GM12878 (cell line): ENCODE measurements at regions not wholly inside any gene's neighbourhood (a gene's known extent, or its start where the extent isn't known, plus 50 kb on each side); places are given as distances from the start of the nearest gene placed in this dataset.

Experiments
- ATAC-seq: fragments of 200-7000 bp; cut with Tn5 transposase; 3 replicates; pipeline ENCODE4 v1.9.1; 2020; ENCODE audit warnings: mild to moderate bottlenecking, moderate library complexity
- BruUV-seq: library from RNA; stranded (reverse); fragments of 400-500 nt; replicated peaks from 2 replicates; lab custom pipeline; 2021; lab: Mats Ljungman, UMichigan
- CTCF ChIA-PET: fragments of 300-600 bp; sonication (Branson Sonifier 250); formaldehyde crosslinking; extraction: SDS; loops from one replicate; lab custom pipeline; 2021; ENCODE audit warnings: inconsistent platforms; lab: Yijun Ruan, JAX
- POLR2A ChIA-PET: fragments of 350-600 bp; formaldehyde crosslinking; extraction: SDS; loops from one replicate; lab custom pipeline; 2021; ENCODE audit warnings: inconsistent platforms; lab: Charles Lee
- RAD21 ChIA-PET: fragments of 300-600 bp; sonication (Branson Sonifier 250); formaldehyde crosslinking; loops from one replicate; lab custom pipeline; 2023; ENCODE audit warnings: antibody characterized with exemption; ENCODE audit not compliant: unreplicated experiment; lab: Charles Lee
- SMC1A ChIA-PET: fragments of 300-600 bp; sonication (Branson Sonifier 250); formaldehyde crosslinking; loops from one replicate; lab custom pipeline; 2023; ENCODE audit not compliant: unreplicated experiment, uncharacterized antibody; lab: Charles Lee
- DNase-seq: peaks from one replicate; pipeline ENCODE4 v3.0.0-alpha.2; 2011; ENCODE audit warnings: low read depth, low spot score
- FAIRE-seq: peaks from 3 replicates; lab custom pipeline; 2011; peaks lifted over from hg19 to GRCh38; lab: Jason Lieb, UNC
- H2AFZ ChIP-seq: 2 replicates; pipeline ENCODE4 v1.6.0; 2011; ENCODE audit warnings: low read depth, low read length, control low read depth; ENCODE audit not compliant: control insufficient read depth
- H3K27ac ChIP-seq: 2 replicates; pipeline ENCODE4 v1.5.1; 2011; ENCODE audit warnings: control low read depth; ENCODE audit not compliant: control insufficient read depth, insufficient read depth
- H3K27me3 ChIP-seq, 2 experiments: replicated peaks in 1 of 2; 2 replicates each; pipeline versions ENCODE4 v1.6.0 to v1.6.1; 2011; ENCODE audit warnings: low read length in 1 of 2; ENCODE audit not compliant: control insufficient read depth in 2 of 2, insufficient read depth in 2 of 2
- H3K36me3 ChIP-seq, 2 experiments: 2 replicates each; pipeline ENCODE4 v1.5.1; 2011; ENCODE audit warnings: low read length in 1 of 2; ENCODE audit not compliant: control insufficient read depth in 2 of 2, insufficient read depth in 2 of 2
- H3K4me1 ChIP-seq: 2 replicates; pipeline ENCODE4 v1.6.1; 2011; ENCODE audit warnings: mild to moderate bottlenecking, low read length, moderate library complexity, mixed read lengths; ENCODE audit not compliant: control insufficient read depth, insufficient read depth
- H3K4me2 ChIP-seq: 2 replicates; pipeline ENCODE4 v1.6.0; 2011; ENCODE audit warnings: control low read depth; ENCODE audit not compliant: control insufficient read depth, insufficient read depth
- H3K4me3 ChIP-seq: fragments of 200-600 bp; sonication (generic); 2 replicates; pipeline ENCODE4 v1.5.1; 2016
- H3K79me2 ChIP-seq: 2 replicates; pipeline ENCODE4 v1.6.0; 2011; ENCODE audit warnings: low read length; ENCODE audit not compliant: control insufficient read depth, insufficient read depth
- H3K9ac ChIP-seq: 2 replicates; pipeline ENCODE4 v1.8.0; 2011; ENCODE audit warnings: low read length, control low read depth, mixed read lengths; ENCODE audit not compliant: control insufficient read depth, insufficient read depth
- H3K9me3 ChIP-seq: replicated peaks from 3 replicates; pipeline ENCODE4 v1.5.1; 2011; ENCODE audit warnings: mild to moderate bottlenecking, low read length; ENCODE audit not compliant: control insufficient read depth, insufficient read depth
- H4K20me1 ChIP-seq: 2 replicates; pipeline ENCODE4 v1.6.0; 2011; ENCODE audit not compliant: control insufficient read depth, insufficient read depth
- ATF7 ChIP-seq: fragments of 450-650 bp; IDR thresholded peaks from 2 replicates; pipeline ENCODE4 v1.6.1; 2016; ENCODE audit warnings: low read depth, mild to moderate bottlenecking
- PAX5 ChIP-seq: IDR thresholded peaks from 2 replicates; pipeline ENCODE4 v1.6.1; 2011; ENCODE audit warnings: low read depth, low read length, borderline replicate concordance
- POLR2A ChIP-seq: IDR thresholded peaks from 2 replicates; pipeline ENCODE4 v1.6.1; 2011; ENCODE audit warnings: low read depth, mild to moderate bottlenecking, low read length
- SREBF1 ChIP-seq: IDR thresholded peaks from 2 replicates; pipeline ENCODE4 v1.6.1; 2012; ENCODE audit warnings: mild to moderate bottlenecking, low read length
- TAF1 ChIP-seq: IDR thresholded peaks from 2 replicates; pipeline ENCODE4 v1.6.1; 2011; ENCODE audit warnings: mild to moderate bottlenecking, low read depth, low read length, borderline replicate concordance
- ZNF384 ChIP-seq: IDR thresholded peaks from 2 replicates; pipeline ENCODE4 v1.6.1; 2012; ENCODE audit warnings: low read depth, mild to moderate bottlenecking, low read length, improper control_type of control experiment, borderline replicate concordance
- whole genome bisulfite sequencing: methylation state at CpG from one replicate; pipeline ENCODE4 v1.1.6; 2016; ENCODE audit warnings: low lambda C conversion rate; ENCODE audit not compliant: insufficient replicate concordance, insufficient coverage; ENCODE audit errors: missing lambda C conversion rate; 5-methylcytosine and 5-hydroxymethylcytosine counted together
- in situ Hi-C: fragments of 300-500 bp; cut with MboI; formaldehyde crosslinking; loops from 9 replicates; pipeline ENCODE4 v1.14.3; 2018; ENCODE audit warnings: mixed read lengths
- intact Hi-C: fragments of 100-400 bp; cut with micrococcal nuclease; formaldehyde crosslinking; loops from one replicate; pipeline ENCODE4 v1.14.2; 2022; ENCODE audit not compliant: unreplicated experiment
- TF ChIP-seq, protein P1 (sequence below): IDR thresholded peaks from 2 replicates; pipeline ENCODE4 v1.6.1; 2012; ENCODE audit warnings: mild to moderate bottlenecking, low read depth, low read length
- TF ChIP-seq, protein P2 (sequence below): fragments of 450-650 bp; IDR thresholded peaks from 2 replicates; pipeline ENCODE4 v1.6.1; 2017; ENCODE audit warnings: mild to moderate bottlenecking, moderate library complexity
- TF ChIP-seq, protein P3 (sequence below): fragments of 450-650 bp; IDR thresholded peaks from 2 replicates; pipeline ENCODE4 v1.6.1; 2017; ENCODE audit warnings: mild to moderate bottlenecking
- TF ChIP-seq, protein P4 (sequence below): fragments of 450-650 bp; conservative IDR thresholded peaks from 2 replicates; pipeline ENCODE4 v1.6.1; 2017; ENCODE audit warnings: mild to moderate bottlenecking, moderate library complexity

DNA sequence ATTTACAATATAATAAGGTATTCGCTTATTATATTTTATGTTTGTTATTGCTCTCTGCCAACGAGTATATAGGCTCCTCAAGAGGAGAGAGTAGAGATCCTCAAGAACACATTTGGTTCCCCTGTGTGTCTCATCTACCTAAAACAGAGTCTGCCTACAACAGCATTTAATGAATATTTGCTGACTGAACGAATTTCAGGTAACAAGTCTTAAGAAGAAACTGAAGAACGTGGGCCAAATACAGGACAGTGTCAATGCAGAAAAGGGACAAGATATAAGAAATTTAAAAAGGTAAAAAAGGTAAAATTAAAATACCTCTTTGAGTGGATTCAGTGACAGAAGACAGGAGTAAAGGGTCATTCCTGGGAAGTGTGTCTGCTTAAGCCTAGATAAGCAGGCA lies 129.2 kb downstream of the HNMT start (continued):
- TF ChIP-seq, protein P1, sequence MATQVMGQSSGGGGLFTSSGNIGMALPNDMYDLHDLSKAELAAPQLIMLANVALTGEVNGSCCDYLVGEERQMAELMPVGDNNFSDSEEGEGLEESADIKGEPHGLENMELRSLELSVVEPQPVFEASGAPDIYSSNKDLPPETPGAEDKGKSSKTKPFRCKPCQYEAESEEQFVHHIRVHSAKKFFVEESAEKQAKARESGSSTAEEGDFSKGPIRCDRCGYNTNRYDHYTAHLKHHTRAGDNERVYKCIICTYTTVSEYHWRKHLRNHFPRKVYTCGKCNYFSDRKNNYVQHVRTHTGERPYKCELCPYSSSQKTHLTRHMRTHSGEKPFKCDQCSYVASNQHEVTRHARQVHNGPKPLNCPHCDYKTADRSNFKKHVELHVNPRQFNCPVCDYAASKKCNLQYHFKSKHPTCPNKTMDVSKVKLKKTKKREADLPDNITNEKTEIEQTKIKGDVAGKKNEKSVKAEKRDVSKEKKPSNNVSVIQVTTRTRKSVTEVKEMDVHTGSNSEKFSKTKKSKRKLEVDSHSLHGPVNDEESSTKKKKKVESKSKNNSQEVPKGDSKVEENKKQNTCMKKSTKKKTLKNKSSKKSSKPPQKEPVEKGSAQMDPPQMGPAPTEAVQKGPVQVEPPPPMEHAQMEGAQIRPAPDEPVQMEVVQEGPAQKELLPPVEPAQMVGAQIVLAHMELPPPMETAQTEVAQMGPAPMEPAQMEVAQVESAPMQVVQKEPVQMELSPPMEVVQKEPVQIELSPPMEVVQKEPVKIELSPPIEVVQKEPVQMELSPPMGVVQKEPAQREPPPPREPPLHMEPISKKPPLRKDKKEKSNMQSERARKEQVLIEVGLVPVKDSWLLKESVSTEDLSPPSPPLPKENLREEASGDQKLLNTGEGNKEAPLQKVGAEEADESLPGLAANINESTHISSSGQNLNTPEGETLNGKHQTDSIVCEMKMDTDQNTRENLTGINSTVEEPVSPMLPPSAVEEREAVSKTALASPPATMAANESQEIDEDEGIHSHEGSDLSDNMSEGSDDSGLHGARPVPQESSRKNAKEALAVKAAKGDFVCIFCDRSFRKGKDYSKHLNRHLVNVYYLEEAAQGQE, result no peak
- TF ChIP-seq, all 136 proteins: peak for 0

DNA sequence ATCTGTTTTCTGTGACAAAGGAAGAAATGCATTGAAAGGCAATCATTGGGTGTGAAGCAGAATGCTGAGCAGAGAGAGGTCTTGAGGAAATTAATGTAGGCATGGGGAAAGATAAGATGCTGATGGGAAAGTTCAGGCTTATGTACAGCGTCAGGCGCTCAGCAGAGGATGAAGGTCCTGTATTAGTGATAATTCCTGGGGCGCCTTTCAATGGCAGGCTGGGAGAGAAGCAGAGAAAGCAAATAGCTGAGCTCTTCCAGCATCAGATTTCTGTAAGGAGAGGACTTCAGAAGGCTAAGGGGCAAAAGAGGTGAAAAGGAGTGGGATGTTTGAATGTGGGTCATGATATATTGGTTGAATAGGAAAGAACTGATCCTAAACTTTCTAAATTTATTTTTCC lies 129.8 kb downstream of the HNMT start:
- Histone ChIP-seq H3K4me1 (no peaks in the 10 kb centered on the region), H3K9ac (no peak overlapping the region), H2AFZ (no peak overlapping the region)
- DNase-seq, result no peak
- POLR2A ChIA-PET, result no interaction called here
- 59% methylated on average over 3 of the region's 3 CpGs for WGBS
- BruUV-seq, result no TSS peak
- RAD21 ChIA-PET, result no interaction called here
- SMC1A ChIA-PET, result interaction anchor here (0.6 kb wide), 1 partner anchor 183 kb away, joined by 5 read pairs; no protein-coding TSS in a partner anchor
- TF ChIP-seq TAF1, result no peak
- TF ChIP-seq, protein P2, sequence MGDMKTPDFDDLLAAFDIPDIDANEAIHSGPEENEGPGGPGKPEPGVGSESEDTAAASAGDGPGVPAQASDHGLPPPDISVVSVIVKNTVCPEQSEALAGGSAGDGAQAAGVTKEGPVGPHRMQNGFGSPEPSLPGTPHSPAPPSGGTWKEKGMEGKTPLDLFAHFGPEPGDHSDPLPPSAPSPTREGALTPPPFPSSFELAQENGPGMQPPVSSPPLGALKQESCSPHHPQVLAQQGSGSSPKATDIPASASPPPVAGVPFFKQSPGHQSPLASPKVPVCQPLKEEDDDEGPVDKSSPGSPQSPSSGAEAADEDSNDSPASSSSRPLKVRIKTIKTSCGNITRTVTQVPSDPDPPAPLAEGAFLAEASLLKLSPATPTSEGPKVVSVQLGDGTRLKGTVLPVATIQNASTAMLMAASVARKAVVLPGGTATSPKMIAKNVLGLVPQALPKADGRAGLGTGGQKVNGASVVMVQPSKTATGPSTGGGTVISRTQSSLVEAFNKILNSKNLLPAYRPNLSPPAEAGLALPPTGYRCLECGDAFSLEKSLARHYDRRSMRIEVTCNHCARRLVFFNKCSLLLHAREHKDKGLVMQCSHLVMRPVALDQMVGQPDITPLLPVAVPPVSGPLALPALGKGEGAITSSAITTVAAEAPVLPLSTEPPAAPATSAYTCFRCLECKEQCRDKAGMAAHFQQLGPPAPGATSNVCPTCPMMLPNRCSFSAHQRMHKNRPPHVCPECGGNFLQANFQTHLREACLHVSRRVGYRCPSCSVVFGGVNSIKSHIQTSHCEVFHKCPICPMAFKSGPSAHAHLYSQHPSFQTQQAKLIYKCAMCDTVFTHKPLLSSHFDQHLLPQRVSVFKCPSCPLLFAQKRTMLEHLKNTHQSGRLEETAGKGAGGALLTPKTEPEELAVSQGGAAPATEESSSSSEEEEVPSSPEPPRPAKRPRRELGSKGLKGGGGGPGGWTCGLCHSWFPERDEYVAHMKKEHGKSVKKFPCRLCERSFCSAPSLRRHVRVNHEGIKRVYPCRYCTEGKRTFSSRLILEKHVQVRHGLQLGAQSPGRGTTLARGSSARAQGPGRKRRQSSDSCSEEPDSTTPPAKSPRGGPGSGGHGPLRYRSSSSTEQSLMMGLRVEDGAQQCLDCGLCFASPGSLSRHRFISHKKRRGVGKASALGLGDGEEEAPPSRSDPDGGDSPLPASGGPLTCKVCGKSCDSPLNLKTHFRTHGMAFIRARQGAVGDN, result no peak
- TF ChIP-seq, protein P3, sequence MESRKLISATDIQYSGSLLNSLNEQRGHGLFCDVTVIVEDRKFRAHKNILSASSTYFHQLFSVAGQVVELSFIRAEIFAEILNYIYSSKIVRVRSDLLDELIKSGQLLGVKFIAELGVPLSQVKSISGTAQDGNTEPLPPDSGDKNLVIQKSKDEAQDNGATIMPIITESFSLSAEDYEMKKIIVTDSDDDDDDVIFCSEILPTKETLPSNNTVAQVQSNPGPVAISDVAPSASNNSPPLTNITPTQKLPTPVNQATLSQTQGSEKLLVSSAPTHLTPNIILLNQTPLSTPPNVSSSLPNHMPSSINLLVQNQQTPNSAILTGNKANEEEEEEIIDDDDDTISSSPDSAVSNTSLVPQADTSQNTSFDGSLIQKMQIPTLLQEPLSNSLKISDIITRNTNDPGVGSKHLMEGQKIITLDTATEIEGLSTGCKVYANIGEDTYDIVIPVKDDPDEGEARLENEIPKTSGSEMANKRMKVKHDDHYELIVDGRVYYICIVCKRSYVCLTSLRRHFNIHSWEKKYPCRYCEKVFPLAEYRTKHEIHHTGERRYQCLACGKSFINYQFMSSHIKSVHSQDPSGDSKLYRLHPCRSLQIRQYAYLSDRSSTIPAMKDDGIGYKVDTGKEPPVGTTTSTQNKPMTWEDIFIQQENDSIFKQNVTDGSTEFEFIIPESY, result no peak
- TF ChIP-seq ZNF384, result no peak
- no peak for TF ChIP-seq ATF7
- TF ChIP-seq, protein P4, sequence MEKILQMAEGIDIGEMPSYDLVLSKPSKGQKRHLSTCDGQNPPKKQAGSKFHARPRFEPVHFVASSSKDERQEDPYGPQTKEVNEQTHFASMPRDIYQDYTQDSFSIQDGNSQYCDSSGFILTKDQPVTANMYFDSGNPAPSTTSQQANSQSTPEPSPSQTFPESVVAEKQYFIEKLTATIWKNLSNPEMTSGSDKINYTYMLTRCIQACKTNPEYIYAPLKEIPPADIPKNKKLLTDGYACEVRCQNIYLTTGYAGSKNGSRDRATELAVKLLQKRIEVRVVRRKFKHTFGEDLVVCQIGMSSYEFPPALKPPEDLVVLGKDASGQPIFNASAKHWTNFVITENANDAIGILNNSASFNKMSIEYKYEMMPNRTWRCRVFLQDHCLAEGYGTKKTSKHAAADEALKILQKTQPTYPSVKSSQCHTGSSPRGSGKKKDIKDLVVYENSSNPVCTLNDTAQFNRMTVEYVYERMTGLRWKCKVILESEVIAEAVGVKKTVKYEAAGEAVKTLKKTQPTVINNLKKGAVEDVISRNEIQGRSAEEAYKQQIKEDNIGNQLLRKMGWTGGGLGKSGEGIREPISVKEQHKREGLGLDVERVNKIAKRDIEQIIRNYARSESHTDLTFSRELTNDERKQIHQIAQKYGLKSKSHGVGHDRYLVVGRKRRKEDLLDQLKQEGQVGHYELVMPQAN, result no peak
- TF ChIP-seq SREBF1, result no peak
- TF ChIP-seq POLR2A, result no peak
- no peak for TF ChIP-seq PAX5
- TF ChIP-seq, all 136 proteins: peak for 0
- Histone ChIP-seq H3K27me3 (no peaks in the 10 kb centered on the region), H3K9me3 (no peaks in the 10 kb centered on the region), H3K4me2 (no peak overlapping the region), H3K27ac (no peak overlapping the region), H3K36me3 (no peaks in the 10 kb centered on the region), H4K20me1 (no peaks in the 10 kb centered on the region), H3K79me2 (no peaks in the 10 kb centered on the region), H3K4me3 (no peak overlapping the region)
- intact Hi-C loops, result loop anchor here (5.0 to 10.0 kb wide), 3 partner anchors 227 to 733 kb away; partner anchors contain the start of gene NXPH2
- ATAC-seq (no peak), FAIRE-seq (no peak)
- in situ Hi-C loops, result no loop called here
- CTCF ChIA-PET, result no interaction called here
